GM12872 (cell line): ENCODE measurements at regions not wholly inside any gene's neighbourhood (a gene's known extent, or its start where the extent isn't known, plus 50 kb on each side); places are given as distances from the start of the nearest gene placed in this dataset.

ENCODE experiments used
- CTCF ChIP-seq: IDR thresholded peaks from 3 replicates; pipeline ENCODE4 v1.5.1; 2011; ENCODE audit warnings: low read depth, mild to moderate bottlenecking, low read length, moderate library complexity; ENCODE audit not compliant: insufficient read depth

GRCh38 chrY:7718126-7718525 lies 806.6 kb upstream of the AMELY start:
- no peak for TF ChIP-seq CTCF

- TF ChIP-seq CTCF: no peak
Measured at GRCh38 chrY:7714426-7714825, 802.9 kb upstream of the AMELY start.

- TF ChIP-seq CTCF: no peak
Measured at GRCh38 chrY:7712289-7712688, 800.7 kb upstream of the AMELY start.

GRCh38 chrY:7703578-7704140 lies 792.1 kb upstream of the AMELY start:
- TF ChIP-seq CTCF: no peak

GRCh38 chrY:7702481-7702880 lies 790.9 kb upstream of the AMELY start:
- no peak for TF ChIP-seq CTCF

- no peak for TF ChIP-seq CTCF
Measured at GRCh38 chrY:7701676-7702075, 790.1 kb upstream of the AMELY start.

- no peak for TF ChIP-seq CTCF
Measured at GRCh38 chrY:7697506-7697905, 786.0 kb upstream of the AMELY start.

GRCh38 chrY:7692701-7693100 lies 781.1 kb upstream of the AMELY start:
- TF ChIP-seq CTCF: no peak
